GM06990 (cell line): ENCODE measurements at regions not wholly inside any gene's neighbourhood (a gene's known extent, or its start where the extent isn't known, plus 50 kb on each side); places are given as distances from the start of the nearest gene placed in this dataset.

Source experiments
- DNase-seq: peaks from one replicate; pipeline ENCODE4 v3.0.0-alpha.2; 2011; ENCODE audit not compliant: insufficient read length; ENCODE audit errors: extremely low read depth
- H3K27me3 ChIP-seq: replicated peaks from 2 replicates; pipeline ENCODE4 v1.6.0; 2011; ENCODE audit warnings: low read length; ENCODE audit not compliant: control insufficient read depth, insufficient read depth
- H3K36me3 ChIP-seq: 2 replicates; pipeline ENCODE4 v1.5.1; 2011; ENCODE audit warnings: low read length; ENCODE audit not compliant: control insufficient read depth, insufficient read depth
- H3K4me3 ChIP-seq: replicated peaks from 2 replicates; pipeline ENCODE4 v1.5.1; 2011; ENCODE audit warnings: low read depth, mild to moderate bottlenecking, control low read depth, low read length
- CTCF ChIP-seq: IDR thresholded peaks from 2 replicates; pipeline ENCODE4 v1.5.1; 2011; ENCODE audit warnings: low read length, control low read depth, mild to moderate bottlenecking, inconsistent platforms; ENCODE audit not compliant: insufficient read depth, poor library complexity, severe bottlenecking

- Histone ChIP-seq H3K36me3 (no peaks in the 10 kb centered on the region), H3K4me3 (peak overlapping the region; percentile 59), H3K27me3 (no peaks in the 10 kb centered on the region)
- no peak for DNase-seq
- no peak for TF ChIP-seq CTCF
These were observed 480.2 kb upstream of the RUNX1 start for GRCh38 chr21:35529171-35529863.

- no peaks in the 10 kb centered on the region for H3K27me3 ChIP-seq
- H3K36me3 ChIP-seq, result no peaks in the 10 kb centered on the region
- TF ChIP-seq CTCF, result no peak
- peak; percentile 47 for DNase-seq
- H3K4me3 ChIP-seq, result peak overlapping the region; percentile 59
These were observed 479.3 kb upstream of the RUNX1 start for GRCh38 chr21:35528116-35529042.

- H3K4me3 ChIP-seq, result no peak overlapping the region
- TF ChIP-seq CTCF, result no peak
These were observed 478.3 kb upstream of the RUNX1 start for GRCh38 chr21:35527358-35527757.

GRCh38 chr21:35525443-35525842, 476.3 kb upstream of the RUNX1 start:
- Histone ChIP-seq H3K36me3 (no peaks in the 10 kb centered on the region), H3K4me3 (no peak overlapping the region), H3K27me3 (no peaks in the 10 kb centered on the region)
- no peak for TF ChIP-seq CTCF
- no peak for DNase-seq

More at GRCh38 chr21:35527358-35527757, 478.3 kb upstream of the RUNX1 start:
- DNase-seq, result no peak
- H3K36me3 ChIP-seq, result no peaks in the 10 kb centered on the region
- no peaks in the 10 kb centered on the region for H3K27me3 ChIP-seq

- TF ChIP-seq CTCF, result no peak
- Histone ChIP-seq H3K4me3 (no peak overlapping the region), H3K27me3 (no peaks in the 10 kb centered on the region), H3K36me3 (no peaks in the 10 kb centered on the region)
- no peak for DNase-seq
These were observed 472.9 kb upstream of the RUNX1 start for GRCh38 chr21:35521852-35522505.
